Astrocyte (in vitro differentiated cells and primary cell): ENCODE measurements at regions not wholly inside any gene's neighbourhood (a gene's known extent, or its start where the extent isn't known, plus 50 kb on each side); places are given as distances from the start of the nearest gene placed in this dataset.

ENCODE experiments used
- CTCF ChIP-seq: IDR thresholded peaks from 2 replicates; pipeline ENCODE4 v1.5.1; 2011; ENCODE audit warnings: low read depth, mild to moderate bottlenecking, inconsistent platforms, low read length, moderate library complexity; ENCODE audit not compliant: insufficient read depth
- EZH2 ChIP-seq: IDR thresholded peaks from 2 replicates; pipeline ENCODE4 v1.6.1; 2012; ENCODE audit warnings: mild to moderate bottlenecking, low read length, inconsistent platforms; ENCODE audit not compliant: insufficient read depth

- no peak for TF ChIP-seq CTCF
- no peak for TF ChIP-seq EZH2
Measured at GRCh38 chrX:43316146-43316545, 340.0 kb upstream of the MAOA start.
